ENCODE measurements at regions not wholly inside any gene's neighbourhood (a gene's known extent, or its start where the extent isn't known, plus 50 kb on each side); places are given as distances from the start of the nearest gene placed in this dataset.

DNA sequence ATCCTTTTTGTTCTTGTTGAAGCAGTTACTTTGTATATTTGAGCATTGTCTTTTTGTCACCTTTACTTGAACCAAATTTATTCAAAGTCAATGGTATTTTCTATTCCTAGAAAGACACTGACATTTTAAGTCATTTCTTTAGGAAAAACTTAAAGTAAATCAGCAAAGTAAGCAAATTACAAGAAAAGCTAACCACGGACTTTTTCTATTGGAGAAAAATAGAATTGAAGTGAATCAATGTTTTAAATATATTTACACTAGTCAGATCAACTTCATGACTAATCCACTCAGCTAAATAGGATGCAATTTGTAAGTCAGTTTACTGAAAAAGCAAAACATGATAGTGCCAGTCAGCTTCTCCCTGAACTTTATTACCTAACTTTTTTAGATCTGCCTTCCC is 733.8 kb upstream of the ALCAM start:
- DNase-seq (ENCODE audit: low spot score), result no peak

DNA sequence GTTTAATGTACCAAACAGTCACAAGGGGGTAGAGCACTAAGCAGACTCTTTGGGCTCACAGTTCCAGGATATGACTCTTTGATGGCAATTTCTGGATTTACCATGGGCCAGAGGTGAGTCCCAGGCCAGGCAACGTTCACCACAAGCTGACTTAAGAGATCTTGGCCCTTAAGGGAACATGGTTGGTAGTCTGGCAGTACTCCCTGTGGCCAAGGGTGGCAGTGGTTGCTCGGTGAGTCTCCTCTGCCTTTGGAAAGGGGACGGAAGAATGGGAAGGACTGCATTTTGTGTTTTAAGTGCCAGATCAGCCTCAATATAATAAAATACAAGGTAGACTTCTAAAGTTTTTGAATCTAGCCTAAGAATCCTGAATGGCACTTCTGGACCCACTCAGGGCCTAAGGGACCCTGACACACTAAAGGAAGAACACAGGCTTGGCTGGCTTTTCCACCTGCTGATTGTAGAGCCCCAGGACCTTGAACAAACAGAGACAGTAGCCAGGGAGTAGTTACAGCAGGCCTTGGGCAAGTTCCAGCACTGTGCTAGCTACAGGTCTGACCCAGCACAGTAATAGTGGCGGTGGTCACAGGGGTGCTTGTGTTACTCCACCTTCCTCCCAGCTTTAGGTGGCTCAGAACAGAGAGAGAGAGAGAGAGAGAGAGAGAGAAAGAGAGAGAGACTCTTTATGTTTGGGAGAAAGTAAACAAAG is 730.7 kb upstream of the ALCAM start:
- no peak for DNase-seq (ENCODE audit: low spot score)

DNA sequence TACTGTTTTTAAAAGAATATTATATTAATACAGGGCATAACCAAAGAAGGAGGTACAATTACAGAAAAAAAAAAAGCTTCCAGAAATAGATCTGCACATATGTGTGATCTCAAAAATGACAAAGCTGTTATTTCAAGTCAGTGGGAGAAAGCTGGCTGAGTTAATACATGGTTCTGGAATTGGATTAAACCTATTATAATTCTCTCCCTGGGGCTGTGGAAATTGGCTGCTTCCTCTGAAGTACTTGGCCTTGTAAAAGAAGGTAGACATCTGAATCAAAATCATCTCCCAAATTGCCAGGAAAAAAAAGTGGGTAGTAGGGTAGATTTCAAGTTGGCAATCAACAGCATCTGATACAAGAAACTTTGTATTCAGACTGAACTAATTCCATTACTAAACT is 723.9 kb upstream of the ALCAM start:
- DNase-seq (ENCODE audit: low spot score), result no peak

DNA sequence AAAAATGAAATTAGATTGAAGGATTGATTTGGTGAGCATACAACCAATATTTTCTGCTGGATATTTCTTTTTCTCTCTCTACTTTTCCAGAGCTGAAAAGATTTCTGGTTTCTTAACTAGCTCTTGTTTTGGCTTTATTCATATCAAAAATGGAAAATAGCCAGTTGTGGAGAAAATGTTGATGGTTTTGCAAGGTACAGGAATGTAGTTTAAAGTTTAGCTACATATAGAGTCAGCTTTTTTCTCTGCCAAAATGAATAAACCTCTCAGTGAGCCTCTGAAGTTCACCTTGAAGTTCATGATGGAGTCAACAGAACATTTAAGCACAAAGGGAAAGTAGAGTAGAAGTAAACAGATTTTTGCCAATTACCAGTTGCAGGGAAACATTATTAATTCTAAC is 720.5 kb upstream of the ALCAM start:
- no peak for DNase-seq (ENCODE audit: low spot score)

DNA sequence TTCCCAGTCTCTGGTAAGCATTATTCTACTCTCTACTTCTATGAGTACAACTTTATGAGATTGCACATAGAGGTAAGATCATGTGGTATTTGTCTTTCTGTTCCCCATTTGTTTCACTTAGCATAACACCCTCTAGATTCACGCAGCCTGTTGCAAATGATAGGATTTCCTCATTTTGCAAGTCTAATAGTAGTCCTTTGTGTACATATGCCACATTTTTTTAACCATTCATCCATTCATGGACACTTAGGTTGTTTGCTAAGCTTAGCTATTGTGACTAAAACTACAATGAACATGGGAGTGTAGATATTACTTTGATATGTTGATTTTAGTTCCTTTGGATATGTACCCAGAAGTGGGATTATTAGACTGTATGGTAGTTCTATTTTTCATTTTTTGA is 717.9 kb upstream of the ALCAM start:
- no peak for DNase-seq (ENCODE audit: low spot score)

DNA sequence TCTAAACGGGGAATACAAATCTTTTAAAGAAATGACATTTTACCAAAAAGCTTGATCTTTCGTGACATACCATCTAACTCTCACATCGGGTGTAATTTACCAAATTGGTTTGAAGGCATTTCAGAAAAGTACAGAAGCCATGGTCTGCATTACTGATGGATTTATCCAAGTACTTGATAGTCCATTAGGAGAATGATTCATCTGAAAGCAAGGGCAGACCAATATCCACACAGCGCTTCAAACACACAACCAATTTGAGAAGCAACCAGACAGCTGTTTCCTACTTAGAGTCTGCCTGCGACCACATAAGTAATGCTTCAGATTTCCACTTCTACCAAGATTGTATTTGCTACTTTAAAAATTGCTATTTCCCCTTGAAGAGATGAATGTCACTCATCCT is 697.6 kb upstream of the ALCAM start:
- DNase-seq (ENCODE audit: low spot score), result no peak

DNA sequence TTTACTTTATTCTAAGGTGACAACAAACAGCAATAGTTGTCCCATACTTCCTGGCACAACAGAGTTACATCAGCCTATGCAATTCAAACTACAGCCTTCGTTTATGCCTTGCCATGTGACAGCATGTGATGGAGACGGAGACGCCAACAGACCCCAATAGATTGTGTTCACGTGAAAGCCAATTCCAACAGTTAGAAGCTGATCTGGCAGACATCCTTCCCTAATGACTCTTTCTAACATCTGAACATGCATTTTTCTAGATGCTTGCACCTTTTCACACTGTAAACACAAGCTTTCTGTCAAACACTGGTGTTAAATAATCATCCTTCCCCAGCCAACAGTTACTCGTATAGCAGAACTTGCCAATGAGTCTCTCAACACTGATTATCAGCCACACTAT is 694.4 kb upstream of the ALCAM start:
- no peak for DNase-seq (ENCODE audit: low spot score)

DNA sequence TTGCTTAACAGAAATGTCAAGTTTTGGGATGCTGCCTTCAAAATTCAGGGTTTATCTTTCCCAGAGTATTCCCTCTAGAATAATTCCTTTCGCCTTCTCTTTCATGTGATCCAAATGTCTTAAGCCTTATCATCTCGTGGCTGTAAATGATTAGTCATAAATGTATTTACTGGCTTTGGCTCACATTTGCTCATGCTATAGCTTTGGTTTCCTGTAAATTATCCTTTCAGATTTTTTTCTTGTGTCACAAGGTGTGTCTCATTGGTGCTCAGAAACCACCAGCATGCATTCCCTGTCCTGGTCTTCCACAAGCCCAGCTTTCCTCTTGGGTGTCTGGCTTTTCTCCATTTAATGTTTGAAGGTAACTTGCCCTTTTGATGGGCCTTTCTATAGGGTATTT is 692.7 kb upstream of the ALCAM start:
- no peak for DNase-seq (ENCODE audit: low spot score)

DNA sequence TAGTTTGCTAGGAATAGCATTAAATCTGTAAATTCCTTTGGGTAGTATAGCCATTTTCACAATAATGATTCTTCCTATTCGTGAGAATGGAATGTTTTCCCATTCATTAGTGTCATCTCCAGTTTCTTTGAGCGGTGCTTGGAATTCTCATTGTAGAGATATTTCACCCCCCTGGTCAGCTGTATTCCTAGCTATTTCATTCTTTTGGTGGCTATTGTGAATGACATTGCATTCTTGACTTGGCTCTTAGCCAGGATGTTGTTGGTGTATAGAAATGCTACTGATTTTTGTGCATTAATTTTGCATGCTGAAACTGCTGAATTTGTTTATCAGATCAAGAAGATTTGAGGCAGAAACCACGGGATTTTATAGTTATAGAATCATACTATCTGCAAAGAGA is 690.5 kb upstream of the ALCAM start:
- no peak for DNase-seq (ENCODE audit: low spot score)

DNA sequence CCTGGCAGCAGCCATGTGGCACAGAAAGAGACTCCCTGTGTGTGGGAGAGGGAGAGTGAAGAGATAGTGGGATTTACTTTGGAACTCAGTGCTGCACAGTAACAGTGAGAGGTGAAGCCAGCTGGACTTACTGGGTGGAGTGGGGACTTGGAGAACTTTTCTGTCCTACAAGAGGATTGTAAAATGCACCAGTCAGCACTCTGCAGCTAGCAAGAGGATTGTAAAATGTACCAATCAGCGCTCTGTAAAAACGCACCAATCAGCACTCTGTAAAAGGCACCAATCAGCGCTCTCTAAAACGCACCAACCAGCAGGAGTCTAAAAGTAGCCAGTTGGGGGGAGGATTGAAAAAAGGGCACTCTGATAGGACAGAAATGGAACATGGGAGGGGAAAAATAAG is 688.8 kb upstream of the ALCAM start:
- no peak for DNase-seq (ENCODE audit: low spot score)

DNA sequence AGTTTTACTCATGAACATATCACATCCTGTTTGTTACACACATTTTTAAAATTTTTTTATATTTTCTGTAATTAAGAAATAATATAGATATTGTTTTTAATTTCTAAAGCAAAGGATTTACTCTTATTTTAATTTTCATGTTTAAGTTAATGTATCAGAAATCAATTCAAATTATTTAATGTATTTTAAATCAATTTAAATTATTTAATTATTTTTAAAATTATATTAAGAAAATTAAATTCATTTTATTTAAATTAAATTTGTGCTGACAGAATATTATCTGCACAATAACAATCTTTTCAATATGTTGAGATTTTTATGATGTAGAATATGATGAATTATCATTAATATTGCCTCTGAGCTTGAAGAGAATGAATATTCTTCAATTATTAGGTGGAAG is 681.2 kb upstream of the ALCAM start:
- no peak for DNase-seq (ENCODE audit: low spot score)

DNA sequence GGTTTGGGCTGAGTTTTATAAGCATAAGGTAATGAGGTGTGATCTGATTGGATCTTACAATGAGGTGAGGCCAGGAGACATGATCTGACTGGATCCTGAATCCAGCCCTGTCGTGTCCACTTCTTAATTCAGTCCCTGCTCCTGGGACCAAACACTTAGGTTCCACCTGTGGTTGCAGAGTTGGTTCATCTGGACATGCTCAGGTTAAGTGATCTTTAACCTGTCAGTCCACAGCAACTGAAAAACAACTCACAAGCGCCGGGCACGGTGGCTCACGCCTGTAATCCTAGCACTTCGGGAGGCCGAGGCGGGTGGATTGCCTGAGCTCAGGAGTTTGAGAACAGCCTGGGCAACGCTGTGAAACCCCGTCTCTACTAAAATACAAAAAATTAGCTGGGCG is 679.3 kb upstream of the ALCAM start:
- no peak for DNase-seq (ENCODE audit: low spot score)

DNA sequence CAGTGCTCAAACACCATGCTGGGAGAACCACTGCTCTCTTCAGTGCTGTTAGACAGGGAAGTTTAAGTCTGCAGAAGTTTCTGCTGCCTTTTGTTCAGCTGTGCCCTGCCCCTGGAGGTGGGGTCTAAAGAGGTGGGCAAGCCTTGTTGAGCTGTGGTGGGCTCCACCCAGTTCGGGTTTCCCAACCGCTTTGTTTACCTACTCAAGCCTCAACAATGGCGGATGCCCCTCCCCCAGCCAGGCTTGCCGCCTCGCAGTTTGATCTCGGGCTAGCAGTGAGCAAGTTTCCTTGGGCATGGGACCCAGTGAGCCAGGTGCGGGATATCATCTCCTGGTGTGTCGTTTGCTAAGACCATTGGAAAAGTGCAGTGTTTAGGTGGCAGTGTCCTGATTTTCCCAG is 670.2 kb upstream of the ALCAM start:
- no peak for DNase-seq (ENCODE audit: low spot score)

DNA sequence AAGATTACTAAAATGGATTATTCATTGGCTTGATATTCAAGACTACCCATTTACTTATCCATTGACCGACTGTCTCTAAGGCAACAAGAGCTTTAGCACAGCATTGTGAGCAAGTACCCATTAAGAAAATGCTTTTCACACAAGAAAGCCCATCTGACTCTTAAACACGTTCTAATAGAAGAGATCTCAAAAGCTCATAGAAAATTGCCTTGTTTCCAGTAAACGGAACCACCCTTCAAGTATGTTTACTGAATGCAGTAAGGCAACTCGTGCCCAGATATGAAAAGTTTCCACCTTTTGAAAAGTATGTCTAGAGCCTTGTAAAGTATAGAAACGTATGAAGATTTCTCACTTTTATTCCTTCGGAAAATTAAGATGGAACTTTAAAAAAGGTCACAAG is 655.3 kb upstream of the ALCAM start:
- DNase-seq (ENCODE audit: low spot score), result no peak

DNA sequence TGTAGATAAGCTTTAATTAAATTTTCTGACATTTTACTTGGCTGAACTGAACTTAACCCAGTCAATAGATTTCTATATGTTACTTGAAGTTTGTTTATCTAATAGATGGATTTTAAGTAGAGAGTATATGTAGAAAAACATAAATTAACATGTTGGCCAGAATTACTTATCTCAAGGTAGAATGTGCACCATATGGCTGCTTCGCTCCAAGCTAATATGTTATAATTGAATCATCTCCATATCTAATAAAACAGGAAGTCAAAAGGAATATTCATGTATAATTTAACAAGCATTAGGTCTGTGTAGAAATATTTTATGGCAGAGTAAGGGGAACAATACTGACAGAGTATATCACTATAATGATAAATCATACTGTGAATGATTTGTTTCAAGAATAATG is 650.7 kb upstream of the ALCAM start:
- DNase-seq (ENCODE audit: low spot score), result no peak

DNA sequence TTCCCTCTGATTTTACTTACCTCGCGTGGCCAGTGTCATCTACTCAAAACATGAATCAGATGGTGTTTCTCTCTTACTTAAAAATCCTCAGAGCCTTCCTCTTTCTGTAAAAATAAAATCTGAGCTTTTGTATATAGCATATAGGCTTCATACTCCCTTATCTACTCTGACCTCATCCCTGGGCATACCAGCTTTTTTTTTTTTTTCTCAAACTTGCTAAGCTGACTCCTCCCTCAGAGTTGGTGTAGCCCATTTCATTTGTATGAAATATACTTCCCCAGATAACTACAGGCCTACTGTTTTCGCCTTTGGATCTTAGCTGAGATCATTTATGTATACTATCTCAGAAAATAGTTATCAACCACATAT is 648.9 kb upstream of the ALCAM start:
- DNase-seq (ENCODE audit: low spot score), result no peak

DNA sequence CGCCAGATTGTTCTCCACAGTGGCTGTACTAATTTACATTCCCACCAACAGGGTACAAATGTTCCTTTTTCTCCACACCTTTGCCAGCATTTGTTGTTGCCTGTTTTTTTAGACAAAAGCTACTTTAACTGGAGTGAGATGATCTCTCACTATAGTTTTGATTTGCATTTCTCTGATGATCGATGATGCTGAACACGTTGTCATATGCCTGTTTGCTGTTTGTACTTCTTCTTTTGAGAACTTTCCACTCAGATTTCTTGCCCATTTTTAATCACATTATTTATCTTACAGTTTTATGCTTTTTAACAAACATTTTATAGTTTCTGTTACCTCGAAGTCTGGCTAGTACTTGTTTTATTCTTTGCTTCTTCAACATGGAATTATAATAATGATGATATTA is 643.7 kb upstream of the ALCAM start:
- no peak for DNase-seq (ENCODE audit: low spot score)

DNA sequence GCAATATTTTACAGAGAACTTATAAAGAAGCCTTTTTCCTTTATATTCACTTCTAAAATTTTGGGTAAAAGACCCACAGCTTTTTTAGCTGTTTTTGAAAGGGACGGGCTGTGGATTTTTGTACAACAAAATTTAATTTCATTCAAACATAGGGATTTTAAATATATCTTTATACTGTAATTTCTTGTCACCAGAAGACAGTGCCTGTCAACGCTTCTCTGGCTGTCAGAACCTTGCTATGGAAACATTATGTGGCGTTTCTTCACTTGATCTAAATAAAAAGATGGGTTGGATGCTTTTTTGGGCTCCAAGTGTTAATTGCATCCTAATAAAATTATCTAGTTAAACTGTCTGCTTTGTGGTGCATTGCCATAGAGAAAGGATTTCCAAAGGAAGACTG is 635.6 kb upstream of the ALCAM start:
- no peak for DNase-seq (ENCODE audit: low spot score)

DNA sequence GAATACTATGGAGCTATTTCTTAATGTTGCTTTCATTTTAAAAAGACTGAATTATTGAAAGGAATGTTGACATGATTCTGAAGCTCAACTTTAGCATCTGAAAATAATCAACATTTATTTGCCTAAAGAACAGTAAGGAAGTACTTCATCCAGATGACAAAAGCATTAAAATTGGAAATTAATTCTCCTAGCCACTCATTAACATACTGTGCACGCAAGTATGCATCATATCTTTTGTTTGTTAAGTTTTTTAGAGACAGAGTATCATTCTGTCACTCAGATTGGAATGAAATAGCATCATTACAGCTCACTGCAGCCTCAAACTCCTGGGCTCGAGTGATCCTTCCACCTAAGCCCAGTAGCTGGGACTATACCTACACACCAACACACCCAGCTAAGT is 632.1 kb upstream of the ALCAM start:
- no peak for DNase-seq (ENCODE audit: low spot score)

DNA sequence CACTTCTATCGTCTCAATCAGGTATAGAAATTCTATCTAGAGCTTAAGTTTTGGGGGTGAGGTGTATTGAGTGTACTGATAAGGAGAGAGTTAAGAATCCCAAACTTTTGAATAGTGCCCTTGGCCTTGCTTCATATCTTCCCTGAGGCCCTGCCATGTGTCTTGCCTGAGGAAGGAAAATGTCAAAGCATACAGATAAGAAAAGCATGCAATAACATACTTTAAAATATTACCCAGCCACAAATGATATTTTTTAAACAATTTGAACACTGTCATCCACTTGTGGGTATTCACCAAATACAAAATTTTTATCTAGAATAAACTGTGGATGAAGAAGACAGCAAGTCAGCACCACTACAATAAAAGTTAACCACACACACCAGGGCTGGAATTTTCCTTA is 631.0 kb upstream of the ALCAM start:
- DNase-seq (ENCODE audit: low spot score), result no peak

DNA sequence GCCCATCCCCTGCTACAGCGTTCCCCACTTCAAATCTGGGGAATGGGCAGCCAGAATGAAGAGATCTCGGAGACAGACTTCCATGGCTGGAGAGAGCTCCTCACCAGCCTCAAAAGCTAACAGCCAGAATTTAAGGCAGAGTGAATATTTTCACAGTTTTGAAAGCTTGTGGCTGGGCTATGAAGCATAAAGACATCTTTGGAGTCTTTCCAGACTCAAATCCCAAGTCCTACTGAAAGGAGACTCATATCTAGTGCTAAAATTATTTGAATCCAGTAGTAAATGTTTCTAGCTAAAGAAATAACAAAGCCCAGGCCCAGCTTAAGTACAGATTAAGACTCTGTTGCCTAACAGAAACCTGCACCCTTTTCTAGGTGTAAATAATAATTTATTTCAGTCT is 628.4 kb upstream of the ALCAM start:
- no peak for DNase-seq (ENCODE audit: low spot score)

DNA sequence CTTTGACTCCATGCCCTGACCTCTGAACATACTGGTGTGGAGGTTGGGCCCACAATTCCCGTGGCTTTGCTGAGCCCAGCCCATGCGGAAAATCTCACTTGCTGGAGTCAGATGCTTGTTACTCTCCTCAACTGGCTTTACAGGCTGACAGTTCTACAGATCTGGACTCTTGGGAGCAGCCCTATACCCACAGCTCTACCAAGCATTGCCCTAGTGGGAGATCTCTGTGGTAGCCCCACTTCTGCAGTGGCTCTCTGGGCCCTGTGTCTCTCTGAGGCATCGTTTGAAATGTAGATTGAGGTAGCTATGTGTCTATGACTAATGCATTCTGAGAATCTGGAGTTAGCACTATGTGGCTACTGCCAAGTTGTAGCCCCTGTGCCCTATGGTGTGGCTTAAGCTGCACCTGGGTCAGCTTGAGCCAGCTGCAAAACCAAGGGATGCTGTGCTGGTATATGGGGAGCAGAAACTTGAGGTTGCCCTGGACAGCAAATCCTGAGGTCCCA is 625.8 kb upstream of the ALCAM start:
- DNase-seq (ENCODE audit: low spot score), result no peak

DNA sequence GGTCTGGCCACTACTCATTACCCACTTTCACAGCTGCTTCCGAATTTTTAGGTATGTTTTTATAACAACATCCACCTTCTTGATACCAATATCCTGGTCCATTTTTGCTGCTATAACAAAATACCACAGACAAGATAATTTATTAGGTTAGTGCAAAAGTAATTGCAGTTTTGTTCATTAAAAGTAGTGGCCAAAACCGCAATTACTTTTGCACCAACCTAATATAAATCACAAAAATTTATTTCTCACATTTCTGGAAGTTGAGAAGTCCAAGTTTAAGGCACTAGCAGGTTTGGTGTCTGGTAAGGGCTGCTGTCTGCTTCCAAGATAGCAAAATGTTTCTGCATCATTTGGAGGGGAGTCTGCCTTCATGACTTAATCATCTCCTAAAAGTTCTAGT is 624.7 kb upstream of the ALCAM start:
- no peak for DNase-seq (ENCODE audit: low spot score)

DNA sequence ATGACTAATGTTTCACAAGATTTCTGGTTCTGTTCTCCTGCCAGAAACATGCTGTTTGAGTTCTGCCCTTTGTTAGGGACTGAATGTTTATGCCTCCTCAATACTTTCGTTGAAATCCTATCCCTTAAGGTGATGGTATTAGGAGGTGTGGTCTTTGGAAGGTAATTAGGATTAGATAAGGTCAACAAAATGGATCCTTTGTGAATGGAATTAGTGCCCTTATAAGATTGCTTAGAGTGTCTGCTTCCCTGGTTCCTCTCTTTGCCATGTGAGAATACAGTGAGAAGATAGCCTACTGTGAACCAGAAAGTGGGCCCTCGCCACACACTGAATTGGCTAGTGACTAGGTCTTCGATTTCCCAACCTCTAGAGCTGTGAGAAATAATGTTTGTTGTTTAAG is 621.4 kb upstream of the ALCAM start:
- DNase-seq (ENCODE audit: low spot score), result no peak

DNA sequence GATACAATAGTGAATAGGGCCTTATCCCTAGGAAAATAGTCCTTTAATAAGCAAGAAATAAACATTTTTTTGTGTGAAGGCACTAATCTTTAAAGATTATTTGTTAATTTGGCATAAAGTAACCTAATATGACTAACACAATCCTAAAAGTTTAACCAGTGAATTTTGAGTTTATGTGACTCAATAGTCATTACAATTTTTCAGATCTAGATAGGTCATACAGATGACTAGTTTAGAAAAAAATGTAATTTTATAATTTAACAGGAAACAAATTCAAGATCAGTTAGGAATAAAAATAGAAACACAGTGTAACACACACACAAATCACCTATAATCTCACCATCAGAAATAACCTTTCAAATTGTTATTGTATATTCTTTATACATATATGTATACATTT is 620.7 kb upstream of the ALCAM start:
- no peak for DNase-seq (ENCODE audit: low spot score)

Data from pons (tissue), 1 donor.